ENCODE measurements at regions not wholly inside any gene's neighbourhood (a gene's known extent, or its start where the extent isn't known, plus 50 kb on each side); places are given as distances from the start of the nearest gene placed in this dataset.

GRCh38 chrX:88660836-88661235 is 86.2 kb upstream of the CPXCR1 start:
- no peak for TF ChIP-seq CTCF (IDR thresholded peaks at IDR 0.05)
- no peak for TF ChIP-seq POLR2A (IDR thresholded peaks at IDR 0.05)

Measured in esophagus squamous epithelium (tissue), 4 donors.